B cell (primary cell): ENCODE measurements at regions not wholly inside any gene's neighbourhood (a gene's known extent, or its start where the extent isn't known, plus 50 kb on each side); places are given as distances from the start of the nearest gene placed in this dataset.
"Not testable (repeated sequence)": the region's sequence is repeated elsewhere in the genome, so short reads cannot be mapped to it uniquely, and the experiment has no call there.

Experiments
- CTCF ChIP-seq: fragments of 200-600 bp; IDR thresholded peaks from one replicate; pipeline ENCODE4 v1.8.0; 2022; ENCODE audit warnings: antibody characterized with exemption, mild to moderate bottlenecking
- EZH2 ChIP-seq: IDR thresholded peaks from 2 replicates; pipeline ENCODE4 v1.6.1; 2012; ENCODE audit warnings: borderline replicate concordance, low read depth, mild to moderate bottlenecking, moderate library complexity, low read length; ENCODE audit not compliant: insufficient read depth, poor library complexity, severe bottlenecking

GRCh38 chr21:9697751-9698150, 823.6 kb upstream of the TPTE start:
- TF ChIP-seq CTCF, EZH2: not testable (repeated sequence)
